ENCODE measurements at regions not wholly inside any gene's neighbourhood (a gene's known extent, or its start where the extent isn't known, plus 50 kb on each side); places are given as distances from the start of the nearest gene placed in this dataset.

DNA sequence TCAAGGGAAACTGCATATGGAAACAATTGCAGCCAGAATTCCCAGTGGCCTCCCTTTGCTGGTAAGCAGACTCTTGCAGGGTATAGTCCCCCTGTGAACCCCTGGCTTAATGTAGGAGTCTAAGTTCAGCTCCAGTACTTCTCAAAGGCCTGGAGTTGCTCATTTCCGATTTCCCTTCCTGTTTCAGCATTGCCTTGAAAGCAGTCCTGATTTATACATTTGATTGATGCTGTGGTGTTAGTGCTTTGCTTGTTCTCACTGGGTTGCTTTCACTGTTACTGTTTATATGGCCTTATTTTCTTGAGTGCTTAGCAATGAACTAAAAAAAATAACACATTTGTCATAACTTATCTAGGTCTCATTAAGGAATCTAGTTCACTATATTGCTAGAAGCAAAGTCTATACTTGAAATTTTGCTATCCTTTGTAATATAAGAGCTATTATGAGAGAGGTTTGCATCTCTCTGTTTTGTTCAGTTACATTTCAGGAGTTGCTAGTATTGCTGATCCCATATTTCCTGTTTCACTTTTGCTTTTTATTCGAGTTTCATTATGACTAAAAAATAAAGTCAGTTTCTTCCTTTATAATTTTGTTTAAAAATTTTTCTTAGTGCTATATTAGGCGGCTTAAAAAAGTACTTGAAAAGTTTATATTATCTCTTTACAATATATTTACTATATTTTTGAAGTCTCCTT, 122.4 kb upstream of the NMUR2 start:
- POLR2A ChIA-PET = no interaction called here
- Histone ChIP-seq H3K4me3 (ENCODE audit: low read depth, low read length) (no peak overlapping the region), H3K9me3 (ENCODE audit: control insufficient read depth, insufficient read depth, low read depth, low read length) (no peaks in the 10 kb centered on the region), H3K27ac (ENCODE audit: extremely low read depth, low read depth, low read length) (no peak overlapping the region), H3K4me1 (ENCODE audit: control insufficient read depth, insufficient read depth, low read length) (no peaks in the 10 kb centered on the region), H3K36me3 (ENCODE audit: control insufficient read depth in 2 of 2, insufficient read depth in 1 of 2, low read length in 2 of 2) (no peaks in the 10 kb centered on the region)
- TF ChIP-seq KLF9 (tag by site-specific recombination; IDR thresholded peaks at IDR 0.05; ENCODE audit: low read depth) = no peak
- TF ChIP-seq ZNF670 (tag by site-specific recombination; IDR thresholded peaks at IDR 0.05; ENCODE audit: low read depth) = no peak
- TF ChIP-seq ZNF146 (tag by site-specific recombination; IDR thresholded peaks at IDR 0.05) = no peak
- TF ChIP-seq, protein P1, sequence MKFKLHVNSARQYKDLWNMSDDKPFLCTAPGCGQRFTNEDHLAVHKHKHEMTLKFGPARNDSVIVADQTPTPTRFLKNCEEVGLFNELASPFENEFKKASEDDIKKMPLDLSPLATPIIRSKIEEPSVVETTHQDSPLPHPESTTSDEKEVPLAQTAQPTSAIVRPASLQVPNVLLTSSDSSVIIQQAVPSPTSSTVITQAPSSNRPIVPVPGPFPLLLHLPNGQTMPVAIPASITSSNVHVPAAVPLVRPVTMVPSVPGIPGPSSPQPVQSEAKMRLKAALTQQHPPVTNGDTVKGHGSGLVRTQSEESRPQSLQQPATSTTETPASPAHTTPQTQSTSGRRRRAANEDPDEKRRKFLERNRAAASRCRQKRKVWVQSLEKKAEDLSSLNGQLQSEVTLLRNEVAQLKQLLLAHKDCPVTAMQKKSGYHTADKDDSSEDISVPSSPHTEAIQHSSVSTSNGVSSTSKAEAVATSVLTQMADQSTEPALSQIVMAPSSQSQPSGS (tag by site-specific recombination; IDR thresholded peaks at IDR 0.05; ENCODE audit: low read depth) = no peak
- TF ChIP-seq, protein P2, sequence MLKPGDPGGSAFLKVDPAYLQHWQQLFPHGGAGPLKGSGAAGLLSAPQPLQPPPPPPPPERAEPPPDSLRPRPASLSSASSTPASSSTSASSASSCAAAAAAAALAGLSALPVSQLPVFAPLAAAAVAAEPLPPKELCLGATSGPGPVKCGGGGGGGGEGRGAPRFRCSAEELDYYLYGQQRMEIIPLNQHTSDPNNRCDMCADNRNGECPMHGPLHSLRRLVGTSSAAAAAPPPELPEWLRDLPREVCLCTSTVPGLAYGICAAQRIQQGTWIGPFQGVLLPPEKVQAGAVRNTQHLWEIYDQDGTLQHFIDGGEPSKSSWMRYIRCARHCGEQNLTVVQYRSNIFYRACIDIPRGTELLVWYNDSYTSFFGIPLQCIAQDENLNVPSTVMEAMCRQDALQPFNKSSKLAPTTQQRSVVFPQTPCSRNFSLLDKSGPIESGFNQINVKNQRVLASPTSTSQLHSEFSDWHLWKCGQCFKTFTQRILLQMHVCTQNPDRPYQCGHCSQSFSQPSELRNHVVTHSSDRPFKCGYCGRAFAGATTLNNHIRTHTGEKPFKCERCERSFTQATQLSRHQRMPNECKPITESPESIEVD (tag by site-specific recombination; IDR thresholded peaks at IDR 0.05) = no peak
- TF ChIP-seq, protein P3, sequence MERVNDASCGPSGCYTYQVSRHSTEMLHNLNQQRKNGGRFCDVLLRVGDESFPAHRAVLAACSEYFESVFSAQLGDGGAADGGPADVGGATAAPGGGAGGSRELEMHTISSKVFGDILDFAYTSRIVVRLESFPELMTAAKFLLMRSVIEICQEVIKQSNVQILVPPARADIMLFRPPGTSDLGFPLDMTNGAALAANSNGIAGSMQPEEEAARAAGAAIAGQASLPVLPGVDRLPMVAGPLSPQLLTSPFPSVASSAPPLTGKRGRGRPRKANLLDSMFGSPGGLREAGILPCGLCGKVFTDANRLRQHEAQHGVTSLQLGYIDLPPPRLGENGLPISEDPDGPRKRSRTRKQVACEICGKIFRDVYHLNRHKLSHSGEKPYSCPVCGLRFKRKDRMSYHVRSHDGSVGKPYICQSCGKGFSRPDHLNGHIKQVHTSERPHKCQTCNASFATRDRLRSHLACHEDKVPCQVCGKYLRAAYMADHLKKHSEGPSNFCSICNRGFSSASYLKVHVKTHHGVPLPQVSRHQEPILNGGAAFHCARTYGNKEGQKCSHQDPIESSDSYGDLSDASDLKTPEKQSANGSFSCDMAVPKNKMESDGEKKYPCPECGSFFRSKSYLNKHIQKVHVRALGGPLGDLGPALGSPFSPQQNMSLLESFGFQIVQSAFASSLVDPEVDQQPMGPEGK (tag by site-specific recombination; IDR thresholded peaks at IDR 0.05) = no peak
- TF ChIP-seq KLF8 (tag by site-specific recombination; IDR thresholded peaks at IDR 0.05) = no peak
- no peak for TF ChIP-seq ZNF138 (tag by site-specific recombination; IDR thresholded peaks at IDR 0.05; ENCODE audit: borderline replicate concordance)
- no peak for TF ChIP-seq ZNF561 (tag by site-specific recombination; IDR thresholded peaks at IDR 0.05; ENCODE audit: borderline replicate concordance)
- CTCF ChIA-PET = interaction anchor here (0.8 to 1.6 kb wide), 2 partner anchors 1438 to 1448 kb away, joined by 3 to 10 read pairs; no protein-coding TSS in a partner anchor

DNA sequence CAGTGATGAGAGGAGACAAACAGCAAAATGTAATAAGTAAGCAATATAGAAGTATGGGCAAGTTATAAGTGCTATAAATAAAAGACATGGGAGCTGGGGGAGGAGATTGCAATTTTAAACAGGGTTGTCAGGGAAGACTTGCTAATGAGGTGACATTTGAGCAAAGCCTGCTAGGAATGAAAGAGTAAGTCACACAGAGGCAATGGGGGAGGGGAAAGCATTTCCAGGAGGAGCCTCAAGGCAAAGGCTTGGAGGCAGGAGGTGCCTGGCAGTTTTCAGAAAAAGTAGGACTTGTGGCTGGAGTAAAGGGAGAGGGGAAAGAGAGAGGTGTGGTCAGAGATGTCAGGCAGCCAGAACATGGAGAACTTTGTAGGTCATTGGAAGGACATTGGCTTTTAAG, 124.4 kb upstream of the NMUR2 start:
- Histone ChIP-seq H3K4me3 (ENCODE audit: low read depth, low read length) (no peak overlapping the region), H3K4me1 (ENCODE audit: control insufficient read depth, insufficient read depth, low read length) (no peaks in the 10 kb centered on the region), H3K36me3 (ENCODE audit: control insufficient read depth in 2 of 2, insufficient read depth in 1 of 2, low read length in 2 of 2) (no peaks in the 10 kb centered on the region), H3K9me3 (ENCODE audit: control insufficient read depth, insufficient read depth, low read depth, low read length) (no peaks in the 10 kb centered on the region), H3K27ac (ENCODE audit: extremely low read depth, low read depth, low read length) (no peak overlapping the region)
- no peak for TF ChIP-seq ZNF184 (tag by site-specific recombination; IDR thresholded peaks at IDR 0.05)
- TF ChIP-seq ZNF324 (tag by site-specific recombination; IDR thresholded peaks at IDR 0.05) = no peak
- TF ChIP-seq ZNF433 (tag by site-specific recombination; IDR thresholded peaks at IDR 0.05; ENCODE audit: low read depth) = no peak
- TF ChIP-seq ZNF239 (tag by site-specific recombination; IDR thresholded peaks at IDR 0.05) = no peak
- no peak for TF ChIP-seq ZNF792 (tag by site-specific recombination; IDR thresholded peaks at IDR 0.05)
- TF ChIP-seq, protein P4, sequence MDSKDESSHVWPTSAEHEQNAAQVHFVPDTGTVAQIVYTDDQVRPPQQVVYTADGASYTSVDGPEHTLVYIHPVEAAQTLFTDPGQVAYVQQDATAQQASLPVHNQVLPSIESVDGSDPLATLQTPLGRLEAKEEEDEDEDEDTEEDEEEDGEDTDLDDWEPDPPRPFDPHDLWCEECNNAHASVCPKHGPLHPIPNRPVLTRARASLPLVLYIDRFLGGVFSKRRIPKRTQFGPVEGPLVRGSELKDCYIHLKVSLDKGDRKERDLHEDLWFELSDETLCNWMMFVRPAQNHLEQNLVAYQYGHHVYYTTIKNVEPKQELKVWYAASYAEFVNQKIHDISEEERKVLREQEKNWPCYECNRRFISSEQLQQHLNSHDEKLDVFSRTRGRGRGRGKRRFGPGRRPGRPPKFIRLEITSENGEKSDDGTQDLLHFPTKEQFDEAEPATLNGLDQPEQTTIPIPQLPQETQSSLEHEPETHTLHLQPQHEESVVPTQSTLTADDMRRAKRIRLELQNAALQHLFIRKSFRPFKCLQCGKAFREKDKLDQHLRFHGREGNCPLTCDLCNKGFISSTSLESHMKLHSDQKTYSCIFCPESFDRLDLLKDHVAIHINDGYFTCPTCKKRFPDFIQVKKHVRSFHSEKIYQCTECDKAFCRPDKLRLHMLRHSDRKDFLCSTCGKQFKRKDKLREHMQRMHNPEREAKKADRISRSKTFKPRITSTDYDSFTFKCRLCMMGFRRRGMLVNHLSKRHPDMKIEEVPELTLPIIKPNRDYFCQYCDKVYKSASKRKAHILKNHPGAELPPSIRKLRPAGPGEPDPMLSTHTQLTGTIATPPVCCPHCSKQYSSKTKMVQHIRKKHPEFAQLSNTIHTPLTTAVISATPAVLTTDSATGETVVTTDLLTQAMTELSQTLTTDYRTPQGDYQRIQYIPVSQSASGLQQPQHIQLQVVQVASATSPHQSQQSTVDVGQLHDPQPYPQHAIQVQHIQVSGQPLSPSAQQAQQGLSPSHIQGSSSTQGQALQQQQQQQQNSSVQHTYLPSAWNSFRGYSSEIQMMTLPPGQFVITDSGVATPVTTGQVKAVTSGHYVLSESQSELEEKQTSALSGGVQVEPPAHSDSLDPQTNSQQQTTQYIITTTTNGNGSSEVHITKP (tag by site-specific recombination; IDR thresholded peaks at IDR 0.05) = no peak
- TF ChIP-seq, protein P5, sequence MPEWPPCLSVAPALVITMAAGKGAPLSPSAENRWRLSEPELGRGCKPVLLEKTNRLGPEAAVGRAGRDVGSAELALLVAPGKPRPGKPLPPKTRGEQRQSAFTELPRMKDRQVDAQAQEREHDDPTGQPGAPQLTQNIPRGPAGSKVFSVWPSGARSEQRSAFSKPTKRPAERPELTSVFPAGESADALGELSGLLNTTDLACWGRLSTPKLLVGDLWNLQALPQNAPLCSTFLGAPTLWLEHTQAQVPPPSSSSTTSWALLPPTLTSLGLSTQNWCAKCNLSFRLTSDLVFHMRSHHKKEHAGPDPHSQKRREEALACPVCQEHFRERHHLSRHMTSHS (tag by site-specific recombination; IDR thresholded peaks at IDR 0.05) = no peak
- no peak for TF ChIP-seq ZNF664 (tag by site-specific recombination; IDR thresholded peaks at IDR 0.05)
- CTCF ChIA-PET = no interaction called here
- POLR2A ChIA-PET = no interaction called here
